ENCODE measurements at regions not wholly inside any gene's neighbourhood (a gene's known extent, or its start where the extent isn't known, plus 50 kb on each side); places are given as distances from the start of the nearest gene placed in this dataset.
"Not testable (repeated sequence)": the region's sequence is repeated elsewhere in the genome, so short reads cannot be mapped to it uniquely, and the experiment has no call there.

GRCh38 chr17:73855720-73856333 is 211.6 kb upstream of the SDK2 start:
- H3K9me3 ChIP-seq = no peaks in the 10 kb centered on the region
- H3K4me1 ChIP-seq = no peaks in the 10 kb centered on the region
- DNase-seq = no peak
- no peak overlapping the region for H3K4me3 ChIP-seq
- H3K27me3 ChIP-seq = peaks cover 0 to 9% of the 10 kb centered on the region in 2 donors
- H3K36me3 ChIP-seq = no peaks in the 10 kb centered on the region
- no peak overlapping the region for H3K27ac ChIP-seq
- intact Hi-C loops (cut with DNase I; ENCODE audit: low total_unique reads) = no loop called here
- no peak for TF ChIP-seq CTCF (IDR thresholded peaks at IDR 0.05)

DNA sequence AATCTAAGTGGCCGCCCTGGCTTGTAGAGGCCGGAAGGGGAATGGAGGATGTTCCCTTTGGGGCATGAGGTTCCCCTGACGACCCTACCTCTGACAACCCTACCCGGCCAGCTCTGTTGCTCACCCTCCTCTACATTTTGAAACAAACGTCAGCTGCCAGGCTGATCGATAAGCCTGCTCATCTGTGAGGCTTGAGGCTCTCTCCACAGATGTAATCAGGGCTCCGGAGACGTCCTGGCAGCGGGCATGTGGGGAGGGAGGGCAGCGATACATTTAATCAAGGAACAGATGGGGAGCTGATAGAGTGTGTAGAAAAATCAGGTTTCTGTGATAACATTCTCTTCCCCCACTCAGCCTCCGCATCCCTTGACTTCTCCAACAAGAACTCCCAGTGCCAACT is 212.3 kb upstream of the SDK2 start:
- Histone ChIP-seq H3K9me3 (no peaks in the 10 kb centered on the region), H3K36me3 (no peaks in the 10 kb centered on the region), H3K27me3 (peaks cover 0 to 9% of the 10 kb centered on the region in 2 donors), H3K4me1 (no peaks in the 10 kb centered on the region), H3K27ac (no peak overlapping the region), H3K4me3 (no peak overlapping the region)
- intact Hi-C loops (cut with DNase I; ENCODE audit: low total_unique reads) = no loop called here
- DNase-seq = no peak
- TF ChIP-seq CTCF (IDR thresholded peaks at IDR 0.05) = no peak

DNA sequence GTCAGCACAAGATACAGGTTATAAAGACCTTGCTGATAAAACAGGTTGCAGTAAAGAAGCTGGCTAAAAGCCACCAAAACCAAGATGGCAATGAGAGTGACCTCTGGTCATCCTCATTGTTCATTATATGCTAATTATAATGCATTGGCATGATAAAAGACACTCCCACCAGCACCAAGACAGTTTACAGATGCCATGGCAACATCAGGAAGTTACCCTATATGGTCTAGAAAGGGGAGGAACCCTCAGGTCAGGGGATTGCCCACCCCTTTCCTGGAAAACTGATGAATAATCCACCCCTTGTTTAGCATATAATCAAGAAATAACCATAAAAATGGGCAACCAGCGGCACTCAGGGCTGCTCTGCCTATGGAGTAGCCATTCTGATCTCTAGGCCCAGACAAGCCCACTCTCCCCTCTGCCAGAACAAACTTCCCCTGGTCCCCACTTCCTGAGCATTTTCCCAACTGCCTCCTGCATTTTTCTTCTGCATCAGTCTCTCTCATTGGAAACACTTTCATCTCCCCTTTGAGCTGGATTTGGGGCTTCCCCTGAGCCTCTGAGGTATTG is 215.3 kb upstream of the SDK2 start:
- H3K4me1 ChIP-seq; intact Hi-C loops (cut with DNase I; ENCODE audit: low total_unique reads); H3K4me3 ChIP-seq; DNase-seq; H3K36me3 ChIP-seq; H3K27ac ChIP-seq; H3K9me3 ChIP-seq: not testable (repeated sequence)
- peaks cover 0 to 13% of the 10 kb centered on the region in 2 donors for H3K27me3 ChIP-seq

DNA sequence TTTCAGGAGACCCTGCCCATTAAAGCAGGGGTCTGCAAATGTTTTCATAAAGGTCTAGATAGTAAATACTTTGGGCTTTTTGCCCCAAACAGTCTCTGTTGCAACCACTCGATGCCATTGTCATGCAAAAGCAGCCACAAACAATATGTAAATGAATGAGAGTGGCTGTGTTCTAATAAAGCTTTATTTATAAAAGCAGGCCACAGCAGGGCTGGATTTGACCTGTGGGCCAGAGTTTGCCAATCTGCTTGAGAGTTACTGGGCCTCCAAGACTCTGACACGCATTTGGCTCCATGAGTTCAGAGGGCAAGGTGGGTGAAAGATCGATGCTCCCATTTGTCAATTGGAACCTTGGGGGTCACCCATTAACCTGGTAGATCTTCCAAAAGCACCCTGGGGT is 217.3 kb upstream of the SDK2 start:
- Histone ChIP-seq H3K4me1 (no peaks in the 10 kb centered on the region), H3K27ac (no peak overlapping the region), H3K36me3 (no peaks in the 10 kb centered on the region), H3K9me3 (no peaks in the 10 kb centered on the region), H3K27me3 (peaks cover 0 to 17% of the 10 kb centered on the region in 2 donors), H3K4me3 (no peak overlapping the region)
- no peak for TF ChIP-seq CTCF (IDR thresholded peaks at IDR 0.05)
- DNase-seq = no peak
- intact Hi-C loops (cut with DNase I; ENCODE audit: low total_unique reads) = no loop called here

DNA sequence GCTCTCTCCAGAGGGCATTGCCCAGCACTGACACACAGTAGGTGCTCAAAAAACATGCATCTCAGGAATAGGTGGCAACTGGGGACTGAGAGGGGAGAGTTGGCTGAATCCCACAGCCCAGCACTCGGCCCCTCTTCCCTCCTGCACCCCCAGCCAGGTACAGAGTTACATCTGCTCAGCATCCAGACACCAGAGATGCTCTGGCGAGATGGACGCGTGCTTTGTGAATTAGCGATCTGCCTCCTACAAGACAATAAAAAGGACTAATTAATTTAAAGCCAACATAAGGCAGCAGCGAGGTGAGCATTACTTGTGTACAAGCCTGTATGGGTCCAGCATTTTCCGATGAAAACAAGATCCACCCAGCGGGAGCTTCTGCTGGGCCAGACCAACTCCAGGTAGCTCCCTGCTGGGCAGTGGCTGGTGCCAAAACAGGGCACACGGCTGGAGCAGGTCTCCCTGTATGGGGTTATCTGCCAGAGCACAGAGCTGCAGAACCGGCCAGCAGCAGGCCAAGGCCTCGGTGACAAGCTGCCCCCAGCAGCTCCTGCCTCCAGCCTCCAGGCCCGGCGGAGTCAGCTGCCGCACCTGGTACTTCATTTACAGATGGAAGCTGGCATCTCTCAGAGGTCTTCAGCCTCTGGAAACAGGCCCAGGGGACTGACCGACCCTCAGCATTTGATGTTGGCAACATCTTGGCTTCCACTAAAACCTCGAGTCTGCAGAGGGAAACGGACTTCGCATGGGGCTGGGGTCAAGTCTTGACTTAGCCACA is 219.7 kb upstream of the SDK2 start:
- Histone ChIP-seq H3K36me3 (no peaks in the 10 kb centered on the region), H3K27ac (no peak overlapping the region), H3K9me3 (no peaks in the 10 kb centered on the region), H3K27me3 (peaks cover 0 to 12% of the 10 kb centered on the region in 2 donors), H3K4me1 (no peaks in the 10 kb centered on the region), H3K4me3 (no peak overlapping the region)
- DNase-seq = no peak
- intact Hi-C loops (cut with DNase I; ENCODE audit: low total_unique reads) = no loop called here
- TF ChIP-seq CTCF (IDR thresholded peaks at IDR 0.05) = no peak

DNA sequence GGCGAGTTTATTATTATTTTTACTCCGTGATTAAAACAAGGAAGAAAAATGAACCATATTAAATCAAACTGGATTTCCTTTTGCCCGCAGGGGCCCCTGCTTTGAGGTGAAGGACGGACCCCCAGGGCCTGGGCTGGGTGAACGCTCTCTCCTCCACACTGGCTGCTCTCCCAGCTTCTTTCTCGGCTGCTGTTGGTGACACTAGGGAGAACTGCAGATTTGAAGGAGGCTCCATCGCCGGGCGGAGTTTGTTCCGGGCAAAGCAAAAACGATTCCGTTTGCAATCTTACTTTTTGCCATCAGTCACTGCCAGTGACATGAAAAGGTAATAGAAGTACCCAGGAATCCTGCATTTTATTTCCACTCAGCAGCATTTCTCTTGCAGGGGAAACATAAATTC is 221.6 kb upstream of the SDK2 start:
- intact Hi-C loops (cut with DNase I; ENCODE audit: low total_unique reads) = no loop called here
- DNase-seq = no peak
- no peaks in the 10 kb centered on the region for H3K4me1 ChIP-seq

More for the DNA sequence above, 221.6 kb upstream of the SDK2 start:
- Histone ChIP-seq H3K9me3 (no peaks in the 10 kb centered on the region), H3K27me3 (peaks cover 0 to 12% of the 10 kb centered on the region in 2 donors), H3K4me3 (no peak overlapping the region), H3K27ac (no peak overlapping the region), H3K36me3 (no peaks in the 10 kb centered on the region)
- no peak for TF ChIP-seq CTCF (IDR thresholded peaks at IDR 0.05)

All from tibial artery (tissue), 4 donors.